ENCODE measurements at regions not wholly inside any gene's neighbourhood (a gene's known extent, or its start where the extent isn't known, plus 50 kb on each side); places are given as distances from the start of the nearest gene placed in this dataset.

GRCh38 chr3:124249038-124249437 lies 257.1 kb upstream of the ROPN1 start:
- no peak for DNase-seq

- no peak for DNase-seq
Measured at GRCh38 chr3:124250053-124250452, 258.1 kb upstream of the ROPN1 start.

- DNase-seq, result no peak
Measured at GRCh38 chr3:124256156-124256555, 264.2 kb upstream of the ROPN1 start.

- DNase-seq, result no peak
Measured at GRCh38 chr3:124256599-124256998, 264.7 kb upstream of the ROPN1 start.

GRCh38 chr3:124257336-124257864 lies 265.5 kb upstream of the ROPN1 start:
- DNase-seq, result no peak

- DNase-seq, result peak; percentile 95
Measured at GRCh38 chr3:124258057-124258500, 266.2 kb upstream of the ROPN1 start.

- DNase-seq, result peak; percentile 52
Measured at GRCh38 chr3:124260206-124260915, 268.4 kb upstream of the ROPN1 start.

- peak; percentile 53 for DNase-seq
Measured at GRCh38 chr3:124261306-124261705, 269.4 kb upstream of the ROPN1 start.

- peak; percentile 71 for DNase-seq
Measured at GRCh38 chr3:124263168-124263567, 271.2 kb upstream of the ROPN1 start.

- DNase-seq, result no peak
Measured at GRCh38 chr3:124264346-124264745, 272.4 kb upstream of the ROPN1 start.

GRCh38 chr3:124266487-124266886 lies 274.6 kb upstream of the ROPN1 start:
- DNase-seq, result no peak

- DNase-seq, result peak; percentile 66
Measured at GRCh38 chr3:124267406-124267805, 275.5 kb upstream of the ROPN1 start.

GRCh38 chr3:124268355-124268754 lies 276.4 kb upstream of the ROPN1 start:
- DNase-seq, result no peak

- no peak for DNase-seq
Measured at GRCh38 chr3:124269619-124270018, 277.7 kb upstream of the ROPN1 start.

GRCh38 chr3:124272605-124273151 lies 280.8 kb upstream of the ROPN1 start:
- peak; percentile 71 for DNase-seq

GRCh38 chr3:124273651-124274050 lies 281.7 kb upstream of the ROPN1 start:
- peak; percentile 21 for DNase-seq

- DNase-seq, result no peak
Measured at GRCh38 chr3:124274051-124274450, 282.1 kb upstream of the ROPN1 start.

- DNase-seq, result no peak
Measured at GRCh38 chr3:124275412-124275811, 283.5 kb upstream of the ROPN1 start.

GRCh38 chr3:124276133-124276532 lies 284.2 kb upstream of the ROPN1 start:
- no peak for DNase-seq

GRCh38 chr3:124276539-124277143 lies 284.7 kb upstream of the ROPN1 start:
- no peak for DNase-seq

- no peak for DNase-seq
Measured at GRCh38 chr3:124277144-124277890, 285.4 kb upstream of the ROPN1 start.

GRCh38 chr3:124281453-124282316 lies 289.8 kb upstream of the ROPN1 start:
- peak; percentile 44 for DNase-seq
